NCI-H460 (cell line): ENCODE measurements at regions not wholly inside any gene's neighbourhood (a gene's known extent, or its start where the extent isn't known, plus 50 kb on each side); places are given as distances from the start of the nearest gene placed in this dataset.

Source experiments
- DNase-seq: peaks from one replicate; pipeline ENCODE4 v3.0.0-alpha.2; 2016; ENCODE audit warnings: low read depth; ENCODE audit errors: extremely low read depth

DNA sequence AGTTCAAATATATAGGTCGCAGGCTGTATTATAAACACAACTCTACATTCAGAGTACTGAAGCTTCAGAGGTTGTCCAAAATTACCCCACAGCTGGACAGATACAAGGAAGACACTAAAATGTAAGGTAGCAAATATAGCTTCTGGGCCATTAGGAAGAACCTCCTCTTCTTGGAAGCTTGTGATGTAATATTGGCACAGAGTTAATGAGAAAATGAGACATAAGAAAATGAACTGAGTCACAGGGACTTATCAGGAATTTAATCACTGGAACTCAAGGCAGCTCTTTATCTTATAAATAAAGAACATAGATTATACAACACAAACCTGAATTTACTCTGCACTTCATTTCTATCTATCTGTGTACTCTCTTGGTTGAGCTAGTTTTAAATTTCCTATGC is 344.7 kb downstream of the PCDH10 start:
- no peak for DNase-seq

DNA sequence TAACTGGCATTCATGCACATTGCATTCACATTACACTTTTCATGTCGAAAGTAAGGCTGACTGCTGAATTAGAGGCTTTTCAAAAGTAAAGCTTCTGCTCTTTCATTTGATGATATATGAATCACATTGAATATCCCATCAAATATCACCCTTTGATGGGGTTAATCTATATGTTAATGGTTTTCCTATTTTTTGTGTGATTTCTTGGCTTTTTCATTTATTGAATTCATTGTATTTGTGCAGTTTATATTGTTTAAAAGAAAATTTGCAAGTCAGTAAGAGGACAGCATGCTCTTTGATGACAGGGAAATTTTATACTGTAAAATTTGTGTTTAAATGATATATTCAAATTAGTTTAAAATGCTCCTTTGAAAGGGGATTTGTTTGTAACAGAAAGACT is 344.1 kb downstream of the PCDH10 start:
- DNase-seq: no peak

GRCh38 chr4:133484287-133484686 is 335.2 kb downstream of the PCDH10 start:
- DNase-seq: peak; percentile 6

- peak; percentile 36 for DNase-seq
These were observed 334.6 kb downstream of the PCDH10 start for GRCh38 chr4:133483600-133484246.

GRCh38 chr4:133476063-133476462 is 327.0 kb downstream of the PCDH10 start:
- DNase-seq: no peak

DNA sequence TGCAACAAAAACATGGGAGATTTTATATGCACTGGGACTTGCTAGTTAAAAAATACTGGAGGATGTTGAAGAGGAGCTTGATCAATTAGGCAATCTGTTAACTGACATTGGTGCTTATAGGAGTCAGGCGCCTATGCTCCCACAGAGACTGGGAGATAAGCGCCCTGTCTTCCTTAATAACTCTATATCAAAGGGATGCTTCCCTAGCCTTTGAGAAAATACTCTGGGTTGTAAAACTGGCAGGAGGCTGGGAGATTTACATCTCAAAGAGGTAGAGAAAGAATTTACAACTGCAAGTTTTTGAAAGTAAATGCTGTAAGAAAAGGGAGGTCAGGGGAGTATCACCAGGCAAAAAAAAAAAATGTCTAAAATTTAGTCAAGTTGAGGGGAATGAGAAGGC is 325.4 kb downstream of the PCDH10 start:
- DNase-seq: no peak

DNA sequence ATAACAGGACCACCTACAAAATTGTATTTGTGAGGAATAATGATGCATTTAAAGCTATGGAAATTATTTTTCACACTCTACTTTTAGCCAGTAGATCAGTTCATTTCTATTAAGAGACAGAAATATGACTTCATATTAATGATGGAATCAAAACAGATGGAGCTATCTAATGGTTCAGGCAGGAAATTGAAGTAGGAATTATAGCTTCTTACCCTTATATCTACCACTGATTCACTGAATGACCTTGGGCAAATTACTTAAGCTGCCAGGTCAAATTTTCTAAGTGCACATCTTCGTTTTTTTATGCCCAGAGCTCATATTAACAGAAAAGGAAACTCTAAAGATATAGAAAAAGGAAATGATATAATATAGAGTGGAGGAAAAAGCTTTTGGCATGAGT is 323.1 kb downstream of the PCDH10 start:
- no peak for DNase-seq

DNA sequence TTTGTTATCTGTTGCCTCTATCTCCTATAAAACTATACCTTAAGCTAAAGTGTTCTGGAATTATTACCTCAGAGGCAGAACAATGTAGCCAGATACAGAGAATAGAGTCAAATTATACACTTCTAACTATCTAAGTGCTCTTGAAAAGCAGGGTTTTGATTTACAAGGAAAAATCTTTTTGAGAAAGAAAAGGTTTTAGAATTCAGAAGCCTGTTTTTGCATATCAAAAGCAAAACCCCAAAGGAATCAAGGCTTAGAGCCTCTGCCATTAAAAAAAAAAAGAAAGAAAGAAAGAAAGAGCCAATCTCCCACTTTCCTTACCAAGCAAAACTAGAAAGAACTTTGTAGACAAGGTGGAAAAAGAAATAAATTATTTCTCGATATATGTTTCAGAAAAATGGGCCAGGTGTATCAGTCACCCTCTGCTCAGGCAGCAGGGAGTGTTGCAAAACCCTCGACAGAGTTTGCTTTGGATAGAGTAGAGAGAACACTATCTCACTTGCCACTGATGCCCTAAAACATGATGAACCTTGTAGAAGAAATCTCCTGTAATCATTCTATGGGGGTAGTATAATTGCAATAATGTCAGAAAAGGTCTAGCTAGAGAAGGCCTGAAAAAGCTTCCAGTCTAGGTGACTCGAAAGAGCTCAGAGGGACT is 318.3 kb downstream of the PCDH10 start:
- DNase-seq: no peak

- DNase-seq: no peak
These were observed 315.9 kb downstream of the PCDH10 start for GRCh38 chr4:133465022-133465421.

- no peak for DNase-seq
These were observed 315.2 kb downstream of the PCDH10 start for GRCh38 chr4:133464311-133464710.

- no peak for DNase-seq
These were observed 303.6 kb downstream of the PCDH10 start for GRCh38 chr4:133452678-133453077.

GRCh38 chr4:133450813-133451212 is 301.7 kb downstream of the PCDH10 start:
- no peak for DNase-seq

- no peak for DNase-seq
These were observed 291.3 kb downstream of the PCDH10 start for GRCh38 chr4:133440404-133440803.

GRCh38 chr4:133439830-133440229 is 290.7 kb downstream of the PCDH10 start:
- DNase-seq: no peak

- DNase-seq: no peak
These were observed 275.5 kb downstream of the PCDH10 start for GRCh38 chr4:133424605-133425004.

- DNase-seq: no peak
These were observed 254.8 kb downstream of the PCDH10 start for GRCh38 chr4:133403913-133404312.

DNA sequence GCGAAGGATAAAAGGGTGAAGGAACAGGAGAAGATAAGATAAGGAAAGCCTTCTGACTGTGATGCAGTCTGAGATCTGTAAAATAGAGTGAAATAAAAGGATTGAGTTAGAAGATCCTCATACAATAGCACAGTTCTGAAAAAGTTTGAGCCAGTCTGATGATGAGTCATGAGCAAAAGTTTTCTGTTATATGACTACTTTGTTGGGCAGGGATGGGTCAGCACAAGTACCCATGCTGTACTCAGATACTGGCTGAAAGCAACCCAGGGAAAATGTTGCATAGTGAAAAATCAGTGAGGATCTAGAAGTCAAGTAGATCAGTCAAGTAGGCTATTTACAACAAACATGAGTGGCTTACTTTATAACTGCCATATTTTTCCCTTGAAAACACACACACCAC is 253.5 kb downstream of the PCDH10 start:
- no peak for DNase-seq

- no peak for DNase-seq
These were observed 246.0 kb downstream of the PCDH10 start for GRCh38 chr4:133394971-133395627.

- no peak for DNase-seq
These were observed 241.2 kb downstream of the PCDH10 start for GRCh38 chr4:133390198-133390855.

DNA sequence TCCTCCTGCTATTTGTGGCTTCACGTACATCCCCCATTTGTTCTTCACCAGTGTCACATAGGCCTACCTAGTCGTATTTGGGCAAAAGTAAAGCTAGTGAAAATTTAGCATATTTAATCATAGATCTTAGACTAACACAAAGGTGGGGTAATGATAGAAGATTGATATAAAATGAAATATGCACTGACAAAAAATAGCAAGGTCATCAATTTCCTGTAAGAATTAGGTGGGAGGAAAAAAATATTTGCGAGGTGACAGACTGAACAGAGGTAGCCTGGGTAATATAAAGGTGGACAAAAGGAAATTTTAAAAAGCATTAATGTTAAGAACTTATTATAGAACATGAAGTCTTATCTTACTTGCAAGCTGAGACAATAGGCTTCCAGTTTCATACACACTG is 239.9 kb downstream of the PCDH10 start:
- no peak for DNase-seq

DNA sequence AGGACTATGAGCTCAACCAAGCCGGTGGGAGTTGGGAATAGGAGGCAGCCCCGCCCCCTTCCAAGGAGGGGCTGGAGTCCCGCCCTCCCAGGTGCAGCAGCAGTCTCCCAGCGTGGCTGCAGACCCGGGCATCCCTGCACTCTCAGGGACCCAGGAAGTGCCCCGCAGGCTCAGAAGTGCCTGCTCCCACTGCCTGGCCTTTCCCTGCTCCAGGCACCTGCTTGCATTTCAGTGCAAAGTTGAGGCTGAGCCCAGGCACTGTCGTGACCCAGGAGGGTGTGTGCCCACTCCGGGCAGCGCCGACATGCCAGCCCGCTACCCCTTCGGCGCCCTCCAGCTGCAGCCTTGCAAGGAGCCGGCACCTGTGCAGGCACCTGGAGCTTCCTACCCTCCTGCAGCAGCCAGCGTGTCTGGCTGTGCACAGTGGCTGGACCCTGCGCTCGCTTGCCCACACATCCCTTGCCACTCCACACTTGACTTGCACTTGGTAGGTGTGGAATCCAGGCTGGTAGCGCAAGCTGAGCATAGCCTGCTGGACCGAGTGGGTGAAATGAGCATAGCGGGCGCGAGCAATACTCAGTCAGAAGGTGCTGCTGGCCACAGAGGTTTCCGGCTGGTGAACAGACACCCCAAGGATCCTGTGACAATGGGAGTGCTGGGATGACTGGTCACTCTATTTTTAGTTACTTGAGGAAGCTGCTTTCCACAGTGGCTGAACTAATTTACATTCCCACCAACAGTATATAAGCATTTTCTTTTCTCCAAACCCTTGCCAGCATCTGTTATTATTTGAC is 236.3 kb downstream of the PCDH10 start:
- DNase-seq: no peak
